ENCODE measurements at regions not wholly inside any gene's neighbourhood (a gene's known extent, or its start where the extent isn't known, plus 50 kb on each side); places are given as distances from the start of the nearest gene placed in this dataset.
A peak's percentile ranks its signal among the peaks of the same experiment; 100 is the strongest.

DNA sequence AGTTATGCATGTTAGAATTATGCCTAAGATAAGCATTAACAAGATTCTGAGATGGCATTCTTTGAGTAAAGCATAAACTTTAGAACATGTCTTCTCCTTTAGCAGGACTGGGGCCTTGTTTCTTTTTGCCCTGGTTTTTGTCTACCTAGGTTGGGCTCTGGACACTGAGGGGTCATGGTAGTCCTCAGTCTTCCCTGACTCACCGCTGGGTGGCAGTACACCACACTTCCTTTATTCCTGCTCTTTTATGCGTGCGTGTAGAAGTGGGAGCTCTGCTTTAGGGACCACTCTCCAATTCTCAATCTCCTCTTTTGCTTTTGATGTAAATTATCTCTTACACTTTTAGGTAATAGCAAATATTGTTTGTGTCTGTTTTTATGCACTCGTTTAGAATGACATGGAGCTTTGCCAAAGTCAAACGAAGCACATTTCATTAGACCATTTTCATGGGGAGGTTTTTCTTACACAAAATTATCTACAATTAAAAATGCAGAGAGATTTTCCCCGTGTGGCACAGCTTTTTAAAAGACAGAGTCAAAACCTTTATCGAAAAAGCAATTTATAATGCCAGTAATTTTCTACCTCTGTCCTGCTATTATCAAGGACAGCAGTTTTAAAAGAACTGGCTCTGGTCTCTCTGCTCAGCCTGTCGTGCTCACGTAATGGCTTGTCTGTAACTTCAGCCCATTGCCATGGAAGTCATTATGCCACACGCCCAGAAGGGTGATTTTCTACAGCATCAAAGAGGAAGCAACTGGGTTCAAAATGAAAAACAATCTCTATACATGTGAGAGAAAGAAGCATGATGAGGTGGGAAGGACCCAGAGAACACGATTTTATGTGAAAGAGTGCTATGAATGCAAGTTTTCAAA is 413.9 kb downstream of the COG6 start:
- DNase-seq (ENCODE audit: low read depth in 4 of 4, low spot score in 1 of 4) = peak; percentile 35 to 56 (median 50)

DNA sequence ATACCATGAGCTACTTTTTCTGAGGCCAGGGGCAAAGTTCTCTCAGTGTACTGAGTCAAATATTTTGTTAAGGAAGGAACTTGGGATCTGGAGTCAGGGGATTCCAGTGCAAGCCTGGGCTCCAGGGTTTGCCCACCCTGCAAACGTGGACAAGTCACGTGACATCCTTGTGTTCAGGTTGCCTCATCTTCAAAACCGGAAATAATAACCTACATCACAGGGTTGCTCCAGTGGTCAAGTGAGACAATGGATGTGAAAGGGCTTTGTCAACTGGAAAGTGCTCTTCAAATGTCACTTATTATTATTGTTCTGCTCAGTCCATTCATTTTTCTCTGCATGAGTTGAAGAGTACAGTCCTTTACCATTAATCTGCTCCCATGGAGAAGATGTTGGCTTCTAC is 414.9 kb downstream of the COG6 start:
- DNase-seq (ENCODE audit: low read depth in 4 of 4, low spot score in 1 of 4) = no peak

DNA sequence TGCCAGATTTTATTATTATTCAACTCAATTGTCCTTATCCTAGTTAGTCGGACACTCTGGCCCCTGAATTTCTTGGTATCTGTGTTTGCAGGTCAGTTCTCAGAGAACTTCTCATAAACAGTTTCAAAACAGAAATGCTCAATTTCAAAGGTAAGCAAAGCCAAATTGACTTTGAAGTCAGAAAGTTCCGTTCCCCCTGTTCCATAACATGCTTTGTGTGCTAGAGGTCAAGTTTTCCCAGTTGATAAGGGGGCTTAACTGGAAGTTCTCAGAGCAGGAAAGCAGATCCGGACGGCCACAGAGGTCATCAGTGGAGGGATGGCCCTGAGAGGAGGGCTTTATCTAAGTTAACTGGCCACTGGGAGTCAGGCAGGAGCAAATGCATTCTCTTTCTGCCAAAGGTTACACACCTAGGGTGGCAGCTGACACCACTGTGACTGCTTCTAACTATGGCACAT is 417.2 kb downstream of the COG6 start:
- DNase-seq (ENCODE audit: low read depth in 4 of 4, low spot score in 1 of 4) = no peak

DNA sequence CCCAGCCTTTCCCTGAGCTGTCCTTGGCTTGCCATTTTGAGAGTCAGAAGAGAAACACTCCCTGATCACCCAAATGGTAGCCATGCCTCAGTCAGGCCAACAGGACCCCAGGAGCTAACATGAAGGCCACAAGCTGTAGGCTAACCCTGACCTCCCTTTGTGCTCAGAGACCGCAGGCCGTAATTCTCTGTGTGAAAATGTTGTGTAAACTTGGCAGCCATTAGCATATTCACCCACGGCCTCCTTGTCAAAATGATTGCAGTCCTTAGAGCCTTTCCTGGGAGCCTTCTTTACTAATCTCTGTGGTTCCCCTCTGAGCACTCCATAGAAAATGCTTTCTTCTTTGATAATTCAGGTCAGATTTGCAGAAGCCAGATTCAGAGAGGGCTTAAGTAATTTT is 418.9 kb downstream of the COG6 start:
- no peak for DNase-seq (ENCODE audit: low read depth in 4 of 4, low spot score in 1 of 4)

DNA sequence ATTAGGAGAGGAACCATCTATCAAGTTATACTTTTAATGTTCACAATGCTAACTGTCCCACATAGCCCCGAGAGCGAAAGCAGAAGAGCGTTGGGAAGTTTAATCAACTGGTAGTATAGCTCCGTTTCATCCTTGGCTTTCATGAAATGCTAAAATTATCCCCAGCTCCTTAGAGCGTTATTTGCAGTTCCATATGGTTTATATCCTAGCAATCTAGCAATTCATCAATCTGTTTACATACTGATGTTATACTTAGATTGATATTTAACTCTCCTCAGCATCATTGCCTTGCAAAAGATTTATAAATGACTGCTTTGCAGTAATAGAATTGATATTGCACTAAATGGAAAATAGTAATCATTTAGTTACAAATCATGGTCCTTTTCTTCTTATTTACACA is 419.8 kb downstream of the COG6 start:
- DNase-seq (ENCODE audit: low read depth in 4 of 4, low spot score in 1 of 4) = no peak

DNA sequence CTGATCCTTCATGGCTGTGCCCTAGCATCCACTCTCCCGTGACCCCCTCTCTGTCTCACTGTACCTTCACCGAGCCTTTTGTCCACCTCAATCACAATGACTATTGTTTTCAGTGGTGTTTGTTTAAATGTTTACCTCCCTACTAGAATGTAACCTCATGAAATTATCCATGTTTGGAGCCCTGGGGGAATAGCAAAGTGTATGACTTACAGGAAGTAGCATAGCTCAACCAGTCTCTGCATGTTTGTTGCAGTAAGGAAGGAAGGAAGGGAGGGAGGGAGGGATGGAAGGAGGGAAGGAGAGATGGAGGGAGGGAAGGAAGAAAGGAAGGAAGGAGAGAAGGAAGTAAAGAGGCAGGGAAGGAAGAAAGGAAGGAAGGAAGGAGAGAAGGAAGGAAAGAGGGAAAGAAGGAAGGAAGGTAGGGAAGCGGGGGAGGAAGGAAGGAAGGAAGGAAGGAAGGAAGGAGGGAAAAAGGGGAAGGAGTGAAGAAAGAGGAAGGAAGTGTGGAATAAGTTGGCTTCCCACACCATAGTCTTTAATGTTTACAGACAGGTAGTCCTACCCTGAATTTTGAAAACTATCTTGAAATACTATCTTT is 421.4 kb downstream of the COG6 start:
- DNase-seq (ENCODE audit: low read depth in 4 of 4, low spot score in 1 of 4) = no peak

DNA sequence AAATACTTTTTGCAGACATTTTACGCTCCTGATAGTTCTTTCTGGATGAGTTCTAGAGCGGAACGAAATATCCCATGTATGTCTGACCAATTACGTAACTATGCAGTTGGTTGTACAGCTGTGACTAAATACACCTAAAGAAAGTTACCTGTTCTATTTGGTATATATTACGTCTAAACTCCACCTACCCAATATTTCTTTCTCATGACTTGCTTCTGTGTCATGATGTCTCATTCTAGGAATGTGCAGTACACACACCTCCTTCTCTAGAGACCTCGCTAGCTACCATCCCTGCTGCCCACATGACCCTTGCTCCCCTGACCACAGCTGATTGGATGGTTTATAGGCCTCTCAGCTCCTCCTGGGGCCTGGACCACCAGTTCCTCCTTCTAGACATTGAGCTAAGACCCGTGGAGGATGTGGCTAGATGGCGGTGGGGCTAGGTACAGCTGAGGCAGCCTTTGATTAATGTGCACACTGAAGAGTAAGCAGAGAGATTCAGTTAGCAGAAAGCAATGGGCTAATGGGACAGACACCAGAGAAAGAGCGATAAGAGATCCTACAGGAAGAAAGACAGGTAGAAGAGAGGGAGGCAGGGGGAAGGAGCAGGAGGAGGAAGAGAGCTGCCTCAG is 422.1 kb downstream of the COG6 start:
- no peak for DNase-seq (ENCODE audit: low read depth in 4 of 4, low spot score in 1 of 4)

DNA sequence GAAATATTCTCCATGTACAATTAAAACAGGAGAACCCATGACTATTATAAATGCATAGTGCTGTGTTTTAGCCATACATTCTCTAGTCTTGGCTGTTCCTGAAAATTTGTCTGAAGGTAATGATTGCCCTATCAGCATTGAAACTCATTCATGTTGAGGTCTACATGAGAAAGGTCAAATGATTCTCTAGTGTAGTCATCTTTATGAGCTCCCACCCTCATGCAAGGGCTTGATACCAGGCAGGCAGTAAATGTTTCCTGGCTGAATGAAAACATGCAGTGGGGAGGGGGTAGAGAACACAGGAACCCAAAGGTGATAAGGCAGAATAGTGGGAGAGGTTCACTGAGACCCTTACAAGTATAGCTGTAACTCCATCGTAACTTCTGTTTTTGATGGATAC is 424.3 kb downstream of the COG6 start:
- DNase-seq (ENCODE audit: low read depth in 4 of 4, low spot score in 1 of 4) = no peak

DNA sequence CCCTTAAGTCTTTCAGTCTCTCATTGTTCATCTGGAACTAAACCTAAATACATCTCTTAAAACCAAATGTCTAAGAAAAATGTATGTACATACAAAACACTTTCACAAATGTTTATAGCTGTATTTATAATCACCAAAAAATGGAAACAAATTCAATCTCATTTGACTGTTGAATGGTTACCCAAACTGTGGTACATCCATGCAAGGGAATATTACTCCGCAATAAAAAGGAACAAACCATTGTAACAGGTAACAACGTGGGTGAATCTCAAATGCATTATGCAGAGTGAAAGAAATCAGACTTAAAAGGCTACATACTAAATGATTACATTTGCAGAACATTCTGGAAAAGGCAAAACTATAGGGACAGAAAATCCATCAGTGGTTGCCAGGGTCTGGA is 425.2 kb downstream of the COG6 start:
- DNase-seq (ENCODE audit: low read depth in 4 of 4, low spot score in 1 of 4) = no peak

DNA sequence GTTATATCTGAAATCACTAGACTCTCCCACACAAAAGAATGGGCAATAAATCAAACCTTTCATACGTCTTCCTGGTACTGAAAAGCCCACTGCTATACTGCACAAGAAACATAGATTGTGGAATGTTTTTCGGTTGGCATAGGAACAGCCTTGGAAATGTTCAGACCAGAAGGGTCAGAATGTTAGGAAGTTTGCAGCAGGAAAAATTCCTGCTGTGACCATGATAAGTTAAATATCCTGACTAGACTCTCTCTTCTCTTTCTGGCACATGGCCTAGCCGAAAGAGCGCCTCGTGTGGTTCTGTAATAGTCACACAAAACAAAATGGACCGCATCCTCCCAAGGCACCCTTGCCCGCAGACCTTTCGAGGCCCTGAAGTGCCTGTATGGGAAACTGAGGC is 427.2 kb downstream of the COG6 start:
- no peak for DNase-seq (ENCODE audit: low read depth in 4 of 4, low spot score in 1 of 4)

DNA sequence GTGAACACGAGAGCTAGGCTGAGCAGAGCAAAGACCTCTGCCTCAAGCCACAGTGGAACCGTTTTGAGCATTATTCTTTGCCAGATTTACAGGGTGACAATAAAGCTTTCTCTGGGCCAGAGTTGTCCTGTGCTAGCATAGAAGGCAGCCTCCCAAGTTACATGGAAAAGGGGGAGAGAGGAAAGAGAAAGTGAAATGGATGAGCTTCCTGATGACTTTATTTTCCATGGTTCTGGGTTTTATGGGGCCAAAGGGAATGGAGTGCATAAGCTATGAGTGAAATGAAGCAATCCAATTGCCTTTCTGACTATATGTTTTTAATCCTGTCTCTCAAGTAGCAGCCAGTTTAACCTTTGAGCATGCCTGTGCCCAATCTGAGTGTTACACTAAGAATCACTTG is 428.4 kb downstream of the COG6 start:
- no peak for DNase-seq (ENCODE audit: low read depth in 4 of 4, low spot score in 1 of 4)

DNA sequence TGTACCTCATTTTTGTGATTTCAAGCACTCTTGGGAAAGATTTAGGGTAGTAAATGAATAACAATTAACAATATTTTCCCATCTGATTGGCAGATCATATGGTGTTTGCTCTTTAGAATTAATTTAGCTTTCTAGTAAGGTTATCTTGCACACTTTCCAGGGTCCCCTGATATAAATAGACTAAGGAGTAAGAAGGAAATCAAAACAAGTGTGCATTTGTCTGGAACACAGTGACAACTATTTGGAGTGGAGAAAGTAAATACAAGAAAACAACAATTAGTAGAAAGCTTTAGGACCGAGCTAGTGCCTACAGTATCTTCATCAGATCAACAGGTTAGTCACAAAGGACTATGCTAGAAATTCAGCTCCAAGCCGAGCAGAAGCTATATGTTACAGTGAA is 429.5 kb downstream of the COG6 start:
- DNase-seq (ENCODE audit: low read depth in 4 of 4, low spot score in 1 of 4) = no peak

DNA sequence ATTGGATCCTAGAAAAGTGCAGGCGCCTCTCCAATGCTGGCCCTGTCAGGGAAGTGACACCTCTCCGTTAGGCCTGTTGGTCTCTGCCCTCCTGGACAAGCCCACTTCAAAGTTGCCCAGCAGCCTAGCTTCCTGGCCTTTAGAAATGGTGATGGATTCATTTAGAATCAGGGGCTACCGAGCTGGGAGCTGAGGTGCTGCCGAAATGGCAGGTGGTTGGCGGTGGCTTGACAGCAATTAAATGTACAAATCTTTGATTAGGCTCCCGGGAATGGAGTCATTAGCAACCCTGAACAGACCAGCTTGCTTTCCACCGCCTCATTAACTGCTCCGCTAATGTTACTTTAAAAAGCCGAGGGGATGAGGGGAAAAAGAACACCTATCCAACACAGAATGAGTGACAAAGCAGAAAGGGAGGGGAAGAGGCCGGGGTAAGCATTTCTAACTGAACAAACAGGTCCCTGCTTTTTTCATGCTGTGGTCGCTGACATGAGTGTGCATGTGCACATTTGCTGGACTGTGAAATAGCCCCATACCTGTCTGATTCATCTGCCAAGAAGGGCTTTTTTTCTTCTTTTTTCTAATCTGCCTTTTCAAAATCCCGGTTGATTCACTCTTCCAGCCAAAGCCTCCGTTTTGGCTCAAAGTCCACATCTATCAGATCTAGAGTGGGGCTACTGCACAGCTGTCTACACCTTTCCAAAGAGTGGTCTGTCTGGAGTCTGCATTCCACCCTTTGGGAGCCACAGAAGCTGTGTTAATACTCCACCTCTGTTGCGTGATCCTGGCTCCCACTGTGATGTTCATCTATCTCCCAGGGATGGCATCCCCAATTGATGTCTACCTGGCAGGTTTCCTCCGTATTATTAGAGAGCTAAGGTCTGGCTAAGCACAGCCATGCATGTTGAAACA is 431.9 kb downstream of the COG6 start:
- no peak for DNase-seq (ENCODE audit: low read depth in 4 of 4, low spot score in 1 of 4)

DNA sequence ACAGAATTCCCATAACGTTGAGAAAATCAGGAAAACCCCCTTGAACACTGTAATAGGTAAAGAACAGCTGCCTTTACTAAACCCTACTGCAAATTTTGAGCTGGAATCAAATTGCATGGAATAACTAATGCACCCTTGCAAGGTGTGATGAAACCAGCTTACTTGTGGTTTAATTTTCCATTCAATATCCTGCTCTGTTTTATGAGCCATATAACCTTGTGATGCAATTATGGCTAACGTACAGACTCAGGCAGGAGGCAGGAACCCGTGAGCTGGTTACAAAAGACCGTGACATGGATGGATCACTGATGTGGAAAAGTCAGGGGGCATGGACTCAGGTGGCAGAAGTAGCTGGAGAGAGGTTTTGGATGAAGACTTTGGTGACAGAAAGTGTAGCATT is 438.6 kb downstream of the COG6 start:
- no peak for DNase-seq (ENCODE audit: low read depth in 4 of 4, low spot score in 1 of 4)

DNA sequence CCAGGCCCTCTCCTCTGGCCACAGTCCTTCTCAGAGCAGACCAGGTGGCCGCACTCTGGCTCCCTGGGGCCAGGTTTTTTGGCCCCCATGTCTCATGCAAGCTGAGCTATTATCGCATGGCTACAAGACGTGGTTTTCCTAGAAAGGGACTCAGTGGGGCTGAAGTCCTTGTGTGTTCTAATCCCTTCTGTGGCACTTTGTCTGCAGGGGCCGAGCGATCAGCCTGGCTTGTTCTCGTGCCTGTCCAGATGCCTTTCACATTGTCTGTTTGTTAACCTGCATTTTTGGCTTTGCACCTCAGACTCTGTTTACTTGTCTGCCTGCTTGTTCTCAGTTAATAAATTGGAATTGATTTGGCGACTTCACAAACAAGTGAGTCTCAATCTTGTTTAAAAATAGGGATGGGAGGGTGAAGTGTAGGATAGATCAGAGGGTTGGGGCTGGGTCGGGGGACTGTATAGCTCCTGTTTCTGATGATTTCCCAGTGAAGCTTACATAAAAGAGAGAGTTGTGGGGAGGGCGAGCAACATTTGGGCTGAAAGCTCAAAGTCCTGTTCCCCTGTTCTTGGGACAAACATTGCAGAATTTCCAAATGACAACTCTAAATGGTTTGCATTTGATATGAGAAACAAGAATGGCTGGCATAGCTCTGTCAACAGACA is 440.4 kb downstream of the COG6 start:
- DNase-seq (ENCODE audit: low read depth in 4 of 4, low spot score in 1 of 4) = no peak

DNA sequence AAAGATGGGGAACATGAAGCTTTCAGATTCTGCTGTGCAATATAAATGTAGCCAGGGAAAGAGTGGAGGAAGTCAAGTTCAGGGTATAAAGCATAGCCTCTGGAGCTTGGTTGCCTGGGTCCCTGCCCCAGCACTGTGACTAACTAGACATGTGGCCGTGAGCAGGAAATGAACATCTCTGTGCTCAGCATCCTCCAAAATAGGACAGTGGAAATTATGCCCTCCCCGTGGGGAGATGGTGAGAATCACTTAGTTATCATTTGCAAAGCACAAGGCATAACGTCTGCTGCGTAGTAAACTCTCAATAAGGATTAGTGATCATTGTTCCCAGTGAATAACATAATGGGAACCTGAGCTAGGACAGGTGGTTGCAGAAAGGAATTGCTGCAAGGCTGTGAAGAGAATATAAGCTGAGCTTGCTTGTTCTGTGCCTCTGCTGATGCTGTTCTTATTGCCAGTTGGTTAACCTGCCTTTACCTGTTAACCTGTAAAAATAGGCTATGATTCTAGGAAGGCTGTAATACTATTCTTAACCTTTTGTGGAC is 441.0 kb downstream of the COG6 start:
- DNase-seq (ENCODE audit: low read depth in 4 of 4, low spot score in 1 of 4) = peak in 2 of 4 experiments; percentile 24 to 32

DNA sequence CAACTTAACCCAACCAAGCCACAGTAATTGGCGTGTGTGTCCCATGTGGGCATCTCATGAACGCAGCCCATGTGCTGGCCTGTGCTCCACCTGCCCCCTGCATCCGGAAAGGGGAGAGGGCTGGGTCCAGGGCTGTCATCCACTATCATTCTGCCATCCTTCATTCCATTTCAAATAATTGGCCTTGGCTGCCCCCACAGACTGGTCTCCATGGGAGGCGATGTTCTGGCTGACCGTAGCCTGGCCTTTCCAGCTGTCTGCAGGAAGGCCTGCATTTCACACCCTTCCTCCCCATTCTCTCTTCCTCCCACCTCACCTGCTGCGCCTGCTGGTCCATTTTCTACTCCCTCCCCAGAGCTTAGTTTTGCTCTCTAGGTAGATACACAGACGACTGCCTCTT is 442.8 kb downstream of the COG6 start:
- DNase-seq (ENCODE audit: low read depth in 4 of 4, low spot score in 1 of 4) = no peak

DNA sequence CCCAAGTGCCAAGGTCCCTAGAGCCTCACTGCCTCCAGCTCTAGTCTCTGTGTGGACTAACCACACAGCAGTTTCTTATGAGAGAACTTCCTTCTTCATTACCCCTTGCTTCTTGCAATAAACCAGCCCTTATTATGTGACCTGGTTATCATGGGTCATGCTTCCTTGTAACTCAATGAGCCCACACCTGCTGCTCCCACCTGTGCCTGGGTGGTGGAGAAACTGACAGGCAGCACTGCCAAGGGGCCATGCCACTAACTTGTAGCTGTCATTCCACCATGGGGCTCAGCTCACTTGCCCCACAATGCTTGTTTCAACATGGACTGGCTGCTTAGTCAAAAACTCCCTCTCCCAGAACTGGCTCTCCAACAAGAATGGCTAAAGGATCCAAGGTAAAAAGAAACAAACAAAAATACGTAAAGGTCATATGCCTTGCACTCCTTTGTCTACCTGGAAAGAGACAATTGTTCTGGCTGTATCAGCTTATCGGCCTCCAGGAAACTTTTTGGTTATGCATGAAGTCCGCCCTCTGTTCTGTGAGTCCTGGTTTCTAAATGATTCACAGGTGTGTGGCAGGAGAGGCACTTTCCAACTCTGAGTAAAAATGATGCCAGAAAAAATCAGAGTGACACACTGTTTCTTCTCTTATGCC is 446.4 kb downstream of the COG6 start:
- peak in 2 of 4 experiments; percentile 12 to 23 for DNase-seq (ENCODE audit: low read depth in 4 of 4, low spot score in 1 of 4)

DNA sequence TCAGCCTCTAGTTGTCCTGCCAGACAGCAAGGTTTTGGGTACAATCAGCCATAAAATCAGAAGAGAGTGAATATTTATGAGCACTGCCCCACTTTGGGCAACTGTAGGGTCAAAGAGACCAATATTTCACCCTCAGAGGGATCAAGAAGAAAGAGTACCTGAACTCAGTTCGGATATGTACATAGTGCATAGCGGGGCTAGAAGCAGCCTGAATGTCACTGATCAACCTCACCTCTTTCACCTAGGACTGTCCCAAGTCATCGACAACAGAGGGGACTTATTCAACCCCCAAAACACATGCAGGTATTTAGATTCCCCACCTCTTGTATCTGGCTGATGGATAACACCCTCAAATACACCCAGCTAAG is 446.9 kb downstream of the COG6 start:
- no peak for DNase-seq (ENCODE audit: low read depth in 4 of 4, low spot score in 1 of 4)

DNA sequence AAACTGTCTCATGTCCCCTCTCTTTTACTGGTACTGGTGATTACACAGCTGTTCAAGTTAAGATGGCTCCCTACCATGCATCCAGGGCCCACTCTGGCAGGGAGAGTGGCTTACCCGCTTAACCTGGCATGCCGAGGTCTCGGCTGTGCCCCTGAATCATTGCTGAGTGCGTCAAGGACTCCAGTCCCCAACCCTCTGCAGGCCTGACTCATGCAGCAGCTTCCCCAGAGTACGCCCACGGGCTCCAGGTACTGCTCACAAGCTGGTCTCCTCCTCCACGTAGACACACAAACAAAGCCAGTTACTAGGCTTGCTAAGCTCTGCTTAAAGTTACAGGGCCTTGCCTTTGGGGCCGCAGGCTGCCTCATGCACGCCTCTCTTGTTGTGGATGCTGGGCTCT is 447.4 kb downstream of the COG6 start:
- DNase-seq (ENCODE audit: low read depth in 4 of 4, low spot score in 1 of 4) = peak; percentile 74 to 91 (median 82)

All from stimulated activated CD4-positive, alpha-beta T cell treated with anti-CD3 and anti-CD28 coated beads, Interleukin-1b, Interleukin-23, amount 100 ng/mL, for 24 hours (primary cell).